ENCODE measurements at regions not wholly inside any gene's neighbourhood (a gene's known extent, or its start where the extent isn't known, plus 50 kb on each side); places are given as distances from the start of the nearest gene placed in this dataset.

GRCh38 chr11:20249796-20250195 lies 89.5 kb upstream of the DBX1 start:
- TF ChIP-seq, protein P1, sequence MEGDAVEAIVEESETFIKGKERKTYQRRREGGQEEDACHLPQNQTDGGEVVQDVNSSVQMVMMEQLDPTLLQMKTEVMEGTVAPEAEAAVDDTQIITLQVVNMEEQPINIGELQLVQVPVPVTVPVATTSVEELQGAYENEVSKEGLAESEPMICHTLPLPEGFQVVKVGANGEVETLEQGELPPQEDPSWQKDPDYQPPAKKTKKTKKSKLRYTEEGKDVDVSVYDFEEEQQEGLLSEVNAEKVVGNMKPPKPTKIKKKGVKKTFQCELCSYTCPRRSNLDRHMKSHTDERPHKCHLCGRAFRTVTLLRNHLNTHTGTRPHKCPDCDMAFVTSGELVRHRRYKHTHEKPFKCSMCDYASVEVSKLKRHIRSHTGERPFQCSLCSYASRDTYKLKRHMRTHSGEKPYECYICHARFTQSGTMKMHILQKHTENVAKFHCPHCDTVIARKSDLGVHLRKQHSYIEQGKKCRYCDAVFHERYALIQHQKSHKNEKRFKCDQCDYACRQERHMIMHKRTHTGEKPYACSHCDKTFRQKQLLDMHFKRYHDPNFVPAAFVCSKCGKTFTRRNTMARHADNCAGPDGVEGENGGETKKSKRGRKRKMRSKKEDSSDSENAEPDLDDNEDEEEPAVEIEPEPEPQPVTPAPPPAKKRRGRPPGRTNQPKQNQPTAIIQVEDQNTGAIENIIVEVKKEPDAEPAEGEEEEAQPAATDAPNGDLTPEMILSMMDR (IDR thresholded peaks at IDR 0.05; ENCODE audit: low read depth, low read length), result no peak
- no peak for TF ChIP-seq EZH2phosphoT487 (IDR thresholded peaks at IDR 0.05; ENCODE audit: low read depth)

Data from OCI-LY3 (cell line).